Liver (tissue), 8 donors: ENCODE measurements at regions not wholly inside any gene's neighbourhood (a gene's known extent, or its start where the extent isn't known, plus 50 kb on each side); places are given as distances from the start of the nearest gene placed in this dataset.

ENCODE experiments used
- DNase-seq: peaks from one replicate; pipeline ENCODE4 v3.0.0-alpha.2; 2017; ENCODE audit warnings: low spot score
- H3K27ac ChIP-seq, 2 donors: one replicate each; pipeline ENCODE4 v1.7.0; 2013; ENCODE audit warnings: inconsistent platforms in 2 of 2, low read length in 2 of 2, control low read depth in 1 of 2, low read depth in 1 of 2, mild to moderate bottlenecking in 1 of 2
- H3K27me3 ChIP-seq, 4 donors: one replicate each; pipeline versions ENCODE4 v1.6.1 to v1.7.0; 2013; ENCODE audit warnings: low read length in 3 of 4, inconsistent platforms in 1 of 4, mild to moderate bottlenecking in 1 of 4, moderate library complexity in 1 of 4; ENCODE audit not compliant: control insufficient read depth in 4 of 4, insufficient read depth in 4 of 4
- H3K36me3 ChIP-seq, 4 donors: one replicate each; pipeline versions ENCODE4 v1.6.1 to v1.7.0; 2013; ENCODE audit warnings: low read length in 3 of 4, mild to moderate bottlenecking in 3 of 4, low read depth in 1 of 4, moderate library complexity in 1 of 4; ENCODE audit not compliant: control insufficient read depth in 4 of 4, insufficient read depth in 3 of 4
- H3K4me1 ChIP-seq, 4 donors: one replicate each; pipeline versions ENCODE4 v1.6.1 to v1.7.0; 2013; ENCODE audit warnings: low read length in 3 of 4, mild to moderate bottlenecking in 3 of 4, moderate library complexity in 1 of 4; ENCODE audit not compliant: control insufficient read depth in 4 of 4, insufficient read depth in 4 of 4
- H3K4me3 ChIP-seq, 3 donors: one replicate each; pipeline versions ENCODE4 v1.6.1 to v1.7.0; 2013; ENCODE audit warnings: low read length in 3 of 3, control low read depth in 1 of 3, low read depth in 1 of 3, mild to moderate bottlenecking in 1 of 3
- H3K9ac ChIP-seq, 2 donors: one replicate each; pipeline ENCODE4 v1.7.0; 2013; ENCODE audit warnings: low read length in 2 of 2, mild to moderate bottlenecking in 2 of 2, moderate library complexity in 2 of 2, control low read depth in 1 of 2, low read depth in 1 of 2
- H3K9me3 ChIP-seq, 4 donors: one replicate each; pipeline versions ENCODE4 v1.6.1 to v1.7.0; 2013; ENCODE audit warnings: low read length in 3 of 4; ENCODE audit not compliant: control insufficient read depth in 4 of 4
- ATF3 ChIP-seq: IDR thresholded peaks from 2 replicates; pipeline ENCODE4 v1.6.1; 2016; ENCODE audit warnings: antibody characterized with exemption
- CTCF ChIP-seq: fragments of 150-350 bp; IDR thresholded peaks from 2 replicates; pipeline ENCODE4 v1.5.1; 2017; ENCODE audit warnings: improper control_type of control experiment, low read depth, low read length; ENCODE audit not compliant: missing input control
- EGR1 ChIP-seq, 2 donors: IDR thresholded peaks; 2 replicates each; pipeline ENCODE4 v1.6.1; 2016 to 2018; ENCODE audit warnings: antibody characterized with exemption in 2 of 2, low read depth in 2 of 2
- FOXA1 ChIP-seq: IDR thresholded peaks from 2 replicates; pipeline ENCODE4 v1.6.1; 2016; ENCODE audit warnings: antibody characterized with exemption
- FOXA2 ChIP-seq: IDR thresholded peaks from 2 replicates; pipeline ENCODE4 v1.6.1; 2016; ENCODE audit warnings: antibody characterized with exemption
- GABPA ChIP-seq, 2 donors: IDR thresholded peaks in 1 of 2; conservative IDR thresholded peaks in 1 of 2; 2 replicates each; pipeline ENCODE4 v1.6.1; 2016; ENCODE audit warnings: antibody characterized with exemption in 2 of 2, mild to moderate bottlenecking in 1 of 2, moderate library complexity in 1 of 2
- HNF4A ChIP-seq, 2 donors: conservative IDR thresholded peaks; 2 replicates each; pipeline ENCODE4 v1.6.1; 2016; ENCODE audit warnings: antibody characterized with exemption in 2 of 2, mild to moderate bottlenecking in 2 of 2
- JUND ChIP-seq, 2 donors: IDR thresholded peaks; 2 replicates each; pipeline ENCODE4 v1.6.1; 2016; ENCODE audit warnings: antibody characterized with exemption in 2 of 2
- MAX ChIP-seq: IDR thresholded peaks from 2 replicates; pipeline ENCODE4 v1.6.1; 2016; ENCODE audit warnings: antibody characterized with exemption
- NR2F2 ChIP-seq: IDR thresholded peaks from 2 replicates; pipeline ENCODE4 v1.6.1; 2016; ENCODE audit warnings: antibody characterized with exemption
- REST ChIP-seq: IDR thresholded peaks from 2 replicates; pipeline ENCODE4 v1.6.1; 2016; ENCODE audit warnings: antibody characterized with exemption, mild to moderate bottlenecking
- RXRA ChIP-seq, 2 donors: IDR thresholded peaks; 2 replicates each; pipeline ENCODE4 v1.6.1; 2017 to 2018; ENCODE audit warnings: antibody characterized with exemption in 2 of 2, mild to moderate bottlenecking in 1 of 2
- SP1 ChIP-seq: IDR thresholded peaks from 2 replicates; pipeline ENCODE4 v1.6.1; 2018; ENCODE audit warnings: antibody characterized with exemption, mild to moderate bottlenecking
- TAF1 ChIP-seq: conservative IDR thresholded peaks from 2 replicates; pipeline ENCODE4 v1.6.1; 2016; ENCODE audit warnings: antibody characterized with exemption, mild to moderate bottlenecking
- YY1 ChIP-seq: IDR thresholded peaks from 2 replicates; pipeline ENCODE4 v1.6.1; 2016; ENCODE audit warnings: antibody characterized with exemption, mild to moderate bottlenecking
- ZBTB33 ChIP-seq: IDR thresholded peaks from 2 replicates; pipeline ENCODE4 v1.6.1; 2016; ENCODE audit warnings: antibody characterized with exemption
- WGBS: extraction: QIAGEN DNeasy Blood & Tissue Kit; methylation state at CpG from one replicate; pipeline ENCODE4 v1.1.7; 2013; 5-methylcytosine and 5-hydroxymethylcytosine counted together
- donor health status: healthy.
- donor health status: healthy.
- donor health status: healthy.
- donor health status: healthy.
- donor health status: healthy.

- no peak overlapping the region for H3K9ac ChIP-seq
- no peak overlapping the region for H3K27ac ChIP-seq
- DNase-seq, result no peak
- TF ChIP-seq MAX, result no peak
- TF ChIP-seq ATF3, result no peak
- no peak for TF ChIP-seq FOXA2
- no peak for TF ChIP-seq SP1
- TF ChIP-seq HNF4A (conservative IDR thresholded peaks at IDR 0.05), result no peak
- no peak for TF ChIP-seq ZBTB33
- no peak for TF ChIP-seq FOXA1
- TF ChIP-seq TAF1, result no peak
- no peak for TF ChIP-seq EGR1 (IDR thresholded peaks at IDR 0.05; ENCODE audit: low read depth in 2 of 2)
- TF ChIP-seq JUND (IDR thresholded peaks at IDR 0.05), result no peak
- no peak for TF ChIP-seq RXRA (IDR thresholded peaks at IDR 0.05)
- TF ChIP-seq GABPA (IDR thresholded peaks at IDR 0.05 in 1 of 2, conservative IDR thresholded peaks at IDR 0.05 in 1 of 2), result no peak
- TF ChIP-seq CTCF, result no peak
- no peak for TF ChIP-seq NR2F2
- no peak for TF ChIP-seq YY1
- no peak overlapping the region for H3K4me3 ChIP-seq
- WGBS, result 82% methylated on average over 4 of the region's 4 CpGs
- H3K27me3 ChIP-seq, result no peaks in the 10 kb centered on the region
- H3K36me3 ChIP-seq, result no peaks in the 10 kb centered on the region
- H3K9me3 ChIP-seq, result no peaks in the 10 kb centered on the region
- no peaks in the 10 kb centered on the region for H3K4me1 ChIP-seq
These were observed 56.7 kb upstream of the ATP2B2 start for GRCh38 chr3:10561946-10562560.

DNA sequence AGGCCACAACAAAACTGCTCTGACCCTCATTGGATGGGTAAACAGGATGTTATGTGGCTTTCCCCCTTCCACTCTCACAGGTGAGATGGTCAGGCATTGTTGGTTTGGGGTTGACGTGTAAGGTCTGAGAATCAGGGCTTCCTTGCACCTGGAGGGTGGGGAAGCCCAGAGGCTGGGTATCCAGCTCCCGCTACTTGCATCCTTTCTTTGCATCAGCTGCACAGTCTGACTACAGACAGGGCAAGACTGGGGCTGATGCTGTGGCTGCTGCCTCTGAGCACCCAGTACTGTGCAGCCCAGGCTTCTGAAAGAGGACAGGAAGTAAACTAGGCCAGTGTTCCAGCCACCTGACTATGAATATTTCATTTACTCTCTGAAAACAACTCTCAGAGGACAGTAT lies 58.0 kb upstream of the ATP2B2 start:
- no peak for TF ChIP-seq REST
- TF ChIP-seq YY1, result no peak
- no peak for TF ChIP-seq NR2F2
- TF ChIP-seq FOXA2, result no peak
- no peak for TF ChIP-seq JUND (IDR thresholded peaks at IDR 0.05)
- H3K27me3 ChIP-seq, result no peaks in the 10 kb centered on the region
- 91% methylated on average over 2 of the region's 2 CpGs for WGBS
- no peaks in the 10 kb centered on the region for H3K9me3 ChIP-seq
- no peak for DNase-seq
- H3K9ac ChIP-seq, result no peak overlapping the region
- H3K4me1 ChIP-seq, result no peaks in the 10 kb centered on the region
- H3K36me3 ChIP-seq, result no peaks in the 10 kb centered on the region
- no peak overlapping the region for H3K4me3 ChIP-seq
- H3K27ac ChIP-seq, result no peak overlapping the region
